TTC549 (cell line): ENCODE measurements at regions not wholly inside any gene's neighbourhood (a gene's known extent, or its start where the extent isn't known, plus 50 kb on each side); places are given as distances from the start of the nearest gene placed in this dataset.

Experiments
- FAIRE-seq: peaks from 2 replicates; lab custom pipeline; 2012; peaks lifted over from hg19 to GRCh38; lab: Jason Lieb, UNC

- FAIRE-seq = no peak
These were observed 54.5 kb upstream of the IGF1 start for GRCh38 chr12:102534899-102535298.

DNA sequence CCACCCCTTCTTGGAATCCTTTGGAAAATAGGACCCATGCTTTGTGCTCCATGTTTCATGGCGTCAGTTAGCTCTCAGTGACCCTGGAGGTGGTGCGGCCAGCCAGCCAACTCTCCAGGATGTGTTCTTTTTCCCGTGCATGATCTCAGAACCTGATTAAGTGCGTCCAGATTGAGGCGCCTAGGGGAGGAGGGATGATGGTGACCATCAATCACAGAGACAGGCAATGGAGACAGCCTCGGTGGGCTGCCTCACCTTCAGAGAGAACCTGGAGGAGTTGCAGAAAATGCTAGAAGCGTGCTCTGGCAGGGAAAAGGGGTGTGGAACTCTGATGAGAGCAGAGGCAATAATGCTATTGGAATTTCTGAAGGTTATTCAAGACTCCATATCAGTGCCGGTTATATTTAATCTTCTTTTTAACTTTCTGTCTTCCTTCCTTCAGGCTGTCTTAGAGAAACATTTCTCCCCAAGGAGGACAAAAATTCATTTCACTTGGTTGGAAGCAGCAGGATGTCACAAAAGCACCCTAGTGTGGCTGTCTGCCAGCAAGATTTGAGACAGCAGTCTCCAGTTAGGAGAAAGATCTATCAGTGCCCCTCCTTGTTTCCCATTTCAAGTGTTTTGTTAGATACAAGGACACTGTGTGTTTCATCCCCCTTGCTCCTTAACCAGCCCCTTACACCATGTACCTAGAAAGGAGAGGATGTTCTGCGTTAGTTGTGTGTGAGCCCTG is 53.3 kb upstream of the IGF1 start:
- no peak for FAIRE-seq
